Islet of Langerhans (tissue), 1 donor: ENCODE measurements at regions not wholly inside any gene's neighbourhood (a gene's known extent, or its start where the extent isn't known, plus 50 kb on each side); places are given as distances from the start of the nearest gene placed in this dataset.
"Not testable (repeated sequence)": the region's sequence is repeated elsewhere in the genome, so short reads cannot be mapped to it uniquely, and the experiment has no call there.

Experiments used
- FAIRE-seq: peaks from one replicate; lab custom pipeline; 2011; peaks lifted over from hg19 to GRCh38; lab: Jason Lieb, UNC

DNA sequence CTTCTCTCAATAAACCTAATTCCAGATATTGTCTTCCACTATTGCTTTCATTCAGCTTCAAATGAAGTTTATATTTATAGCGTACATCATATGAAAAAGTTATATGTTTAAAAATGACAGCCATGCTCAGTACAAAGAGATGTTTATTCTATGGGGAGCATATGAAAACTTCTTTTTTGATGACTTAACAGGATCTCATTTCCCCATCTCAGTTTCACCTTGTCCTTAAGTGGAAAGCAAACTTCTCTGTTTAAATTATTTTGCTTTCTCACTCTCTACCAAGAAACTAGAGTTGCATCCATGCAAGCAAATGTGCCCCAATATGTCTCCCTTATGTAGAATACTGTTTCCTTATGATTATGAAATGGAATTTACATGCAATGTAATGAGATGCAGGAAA is 799.5 kb upstream of the RGS18 start:
- FAIRE-seq, result no peak

- FAIRE-seq, result no peak
Observed at GRCh38 chr1:191366686-191367085, 791.6 kb upstream of the RGS18 start.

GRCh38 chr1:191368891-191369654 is 789.2 kb upstream of the RGS18 start:
- FAIRE-seq, result no peak

DNA sequence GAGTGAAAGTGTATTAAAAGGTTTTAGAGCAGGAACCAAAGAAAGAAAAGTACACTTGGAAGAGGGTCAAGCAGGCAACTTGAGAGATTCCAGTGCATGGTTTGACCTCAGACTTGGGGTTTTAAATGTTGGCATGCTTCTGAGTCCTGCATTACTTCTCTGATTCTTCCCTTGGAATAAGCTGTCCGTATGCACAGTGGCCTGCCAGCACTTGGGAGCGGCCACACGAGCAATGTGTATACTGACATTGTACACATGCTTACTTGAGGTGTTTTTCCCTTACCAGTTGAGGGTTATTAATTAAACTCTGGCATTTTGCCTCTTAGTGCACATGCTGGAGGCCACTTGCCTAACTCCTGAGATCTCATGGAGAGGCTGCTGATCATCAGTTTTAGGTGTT is 786.6 kb upstream of the RGS18 start:
- FAIRE-seq, result no peak

DNA sequence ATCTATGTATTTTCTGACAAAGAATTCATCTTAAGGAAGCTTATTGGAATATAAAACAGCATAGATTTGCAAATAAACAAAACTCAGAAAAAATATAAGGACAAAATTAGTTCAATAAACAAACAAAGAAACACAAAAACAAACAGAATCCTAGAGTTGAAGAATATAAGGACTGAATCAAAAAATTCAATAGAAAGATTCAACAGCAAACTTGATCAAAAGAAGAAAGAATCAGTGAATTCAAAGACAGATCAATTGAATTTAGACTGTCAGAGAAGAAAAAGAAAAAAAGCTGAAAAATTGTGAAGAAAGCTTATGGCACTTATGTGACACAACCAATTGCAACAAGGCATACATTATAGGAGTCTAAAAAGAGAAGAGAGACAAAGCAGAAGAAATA is 770.0 kb upstream of the RGS18 start:
- FAIRE-seq, result no peak

DNA sequence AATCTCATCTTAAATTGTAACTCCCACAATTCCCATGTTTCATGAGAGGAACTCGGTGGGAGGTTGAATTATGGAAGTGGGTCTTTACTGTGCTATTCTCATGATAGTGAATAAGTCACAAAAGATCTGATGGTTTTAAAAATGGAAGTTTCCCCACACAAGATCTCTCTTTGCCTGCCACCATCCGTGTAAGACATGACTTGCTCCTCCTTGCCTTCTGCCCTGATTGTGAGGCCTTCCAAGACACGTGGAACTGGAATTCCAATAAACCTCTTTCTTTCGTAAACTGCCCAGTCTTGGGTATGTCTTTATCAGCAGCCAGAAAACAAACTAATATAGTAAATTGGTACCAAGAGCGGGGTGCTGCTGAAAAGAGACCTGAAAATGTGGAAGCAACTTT is 761.6 kb upstream of the RGS18 start:
- FAIRE-seq, result no peak

DNA sequence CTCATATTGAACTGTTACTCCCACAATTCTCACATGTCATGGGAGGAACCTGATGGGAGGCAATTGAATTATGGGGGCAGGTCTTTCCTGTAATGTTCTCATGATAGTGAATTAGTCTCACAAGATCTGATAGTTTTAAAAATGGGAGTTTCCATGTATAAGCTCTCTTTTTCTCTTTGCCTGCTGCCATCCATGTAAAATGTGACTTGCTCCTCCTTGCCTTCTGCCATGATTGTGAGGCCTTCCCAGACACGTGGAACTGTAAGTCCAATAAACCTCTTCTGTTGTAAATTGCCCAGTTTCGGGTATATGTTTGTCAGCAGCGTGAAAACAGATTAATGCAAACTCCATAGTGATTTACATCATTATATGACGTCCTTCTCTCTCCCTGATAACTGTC is 759.7 kb upstream of the RGS18 start:
- no peak for FAIRE-seq

GRCh38 chr1:191405417-191405816 is 752.8 kb upstream of the RGS18 start:
- no peak for FAIRE-seq

DNA sequence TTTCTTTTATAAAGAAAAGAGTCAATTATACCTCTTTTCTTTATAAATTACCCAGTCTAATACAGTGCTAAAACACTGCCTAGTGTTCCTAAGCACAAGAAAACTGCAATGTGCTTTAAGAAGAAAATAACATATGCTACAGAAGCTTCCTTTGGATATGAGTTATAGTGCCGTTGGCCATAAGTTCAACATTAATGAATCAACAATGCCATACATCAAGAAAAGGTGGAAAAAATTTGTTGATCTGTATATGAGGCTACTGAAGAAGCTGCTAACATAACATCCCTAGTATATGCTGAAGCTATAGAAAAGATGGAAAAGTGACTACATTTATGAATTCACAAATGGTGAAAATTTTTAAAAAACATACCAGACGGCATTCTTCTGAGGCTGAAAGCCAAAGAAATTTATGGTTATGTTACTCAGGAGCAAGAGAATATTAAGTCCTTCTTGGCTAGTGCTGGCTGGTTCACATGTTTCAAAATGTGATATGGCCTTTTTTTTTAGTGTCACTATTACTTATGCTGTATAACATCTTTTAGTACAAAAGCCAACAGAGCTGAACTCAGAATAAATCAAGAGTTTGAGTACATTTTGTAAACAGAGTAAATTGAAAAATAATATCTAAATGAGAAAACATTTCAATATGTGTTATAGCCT is 743.2 kb upstream of the RGS18 start:
- FAIRE-seq, result no peak

DNA sequence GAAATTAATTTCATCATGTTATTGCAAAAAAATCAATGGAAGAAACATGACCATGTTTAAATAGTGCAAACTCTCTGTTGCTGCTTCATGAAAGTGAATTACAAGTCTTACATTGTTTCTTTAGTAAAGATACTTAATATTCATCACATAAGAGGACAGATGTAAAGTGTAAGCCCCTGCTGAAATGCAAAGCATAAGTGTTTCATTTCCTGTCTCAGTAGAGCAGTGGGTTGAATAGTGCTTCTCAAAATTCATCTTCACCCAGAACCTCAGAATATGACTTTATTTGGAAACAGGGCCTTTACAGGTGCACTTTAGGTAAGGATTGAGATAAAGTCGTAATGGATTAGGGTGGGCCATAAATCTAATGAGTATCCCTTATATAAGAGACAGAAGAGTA is 738.4 kb upstream of the RGS18 start:
- no peak for FAIRE-seq

- FAIRE-seq, result no peak
Observed at GRCh38 chr1:191427593-191427992, 730.7 kb upstream of the RGS18 start.

- FAIRE-seq, result no peak
Observed at GRCh38 chr1:191432817-191433216, 725.4 kb upstream of the RGS18 start.

DNA sequence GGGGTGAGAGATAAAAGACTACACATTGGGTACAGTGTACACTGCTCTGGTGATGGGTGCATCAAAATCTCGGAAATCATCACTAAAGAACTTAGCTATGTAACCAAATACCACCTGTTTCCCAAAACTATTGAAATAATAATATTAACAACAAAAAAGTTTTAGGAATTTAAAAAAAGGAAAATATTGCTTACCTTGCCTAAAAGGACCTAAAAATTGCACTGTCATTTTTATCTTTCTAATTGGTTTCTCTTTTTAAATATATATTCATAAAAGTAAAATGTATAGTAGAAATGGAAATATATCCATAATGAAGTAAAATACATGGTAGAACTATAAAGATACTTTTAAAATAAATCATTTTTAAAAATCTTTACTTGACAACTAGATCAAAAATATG is 719.3 kb upstream of the RGS18 start:
- FAIRE-seq, result no peak

GRCh38 chr1:191448279-191448678 is 710.0 kb upstream of the RGS18 start:
- not testable (repeated sequence) for FAIRE-seq

- FAIRE-seq, result no peak
Observed at GRCh38 chr1:191452586-191452985, 705.7 kb upstream of the RGS18 start.

DNA sequence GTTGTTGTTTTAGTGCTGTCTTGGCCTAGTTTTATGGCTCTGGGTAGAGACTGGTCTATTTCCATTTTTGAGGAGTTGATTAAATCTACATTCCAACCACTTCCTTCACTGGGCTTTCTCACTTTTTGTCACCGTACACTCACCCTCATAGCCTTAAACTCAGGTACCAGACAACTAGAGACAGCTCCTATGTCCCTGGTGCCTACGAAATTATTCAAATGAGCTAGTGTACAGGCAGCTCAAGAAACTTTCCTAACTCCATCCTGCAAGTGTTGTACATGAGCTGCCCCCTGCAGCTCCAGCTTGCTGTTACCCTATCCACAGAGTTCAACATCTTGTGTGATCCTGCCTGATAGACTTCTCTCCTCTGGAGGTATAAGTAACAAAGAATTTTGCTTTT is 704.8 kb upstream of the RGS18 start:
- no peak for FAIRE-seq

- no peak for FAIRE-seq
Observed at GRCh38 chr1:191457889-191458288, 700.4 kb upstream of the RGS18 start.

GRCh38 chr1:191460234-191460633 is 698.0 kb upstream of the RGS18 start:
- FAIRE-seq, result no peak

DNA sequence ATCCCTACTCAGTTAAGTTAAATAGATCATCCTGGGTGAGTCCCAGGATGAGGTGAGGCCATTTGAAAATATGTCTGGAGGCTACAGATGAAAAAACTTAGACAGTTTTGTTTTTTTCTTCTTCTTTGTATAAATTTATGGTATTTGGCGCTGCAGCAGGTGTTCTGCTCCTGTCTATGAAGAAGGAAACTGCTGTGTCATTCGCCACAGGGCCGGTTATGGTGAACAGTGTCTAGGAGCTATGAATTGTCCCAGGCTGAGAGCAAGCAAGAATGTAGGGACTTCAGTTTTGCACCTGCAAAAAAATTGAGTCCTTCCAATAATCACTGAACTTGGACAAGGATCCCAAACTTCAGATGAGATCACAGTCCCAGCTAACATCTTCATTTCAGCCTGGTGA is 674.3 kb upstream of the RGS18 start:
- no peak for FAIRE-seq

GRCh38 chr1:191490303-191490702 is 668.0 kb upstream of the RGS18 start:
- no peak for FAIRE-seq

DNA sequence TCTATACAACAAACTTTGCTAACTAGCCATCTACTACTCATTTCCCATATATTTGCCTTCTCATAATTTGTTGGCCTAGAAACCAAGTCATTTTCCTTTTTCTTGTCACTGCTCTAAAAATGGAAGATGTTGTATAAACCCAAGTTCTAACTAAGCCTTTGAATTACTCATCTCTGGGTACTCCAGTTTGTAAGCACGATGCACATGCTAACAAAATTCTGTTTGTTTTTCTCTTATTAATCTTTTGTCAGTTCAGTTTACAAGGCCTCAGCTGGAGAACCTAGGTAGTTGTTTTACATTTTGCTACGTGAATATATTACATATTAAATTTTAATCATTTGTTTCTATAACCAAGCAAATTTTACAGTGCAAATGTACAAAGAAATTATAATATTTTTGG is 663.2 kb upstream of the RGS18 start:
- no peak for FAIRE-seq

GRCh38 chr1:191498318-191498717 is 659.9 kb upstream of the RGS18 start:
- FAIRE-seq, result no peak

DNA sequence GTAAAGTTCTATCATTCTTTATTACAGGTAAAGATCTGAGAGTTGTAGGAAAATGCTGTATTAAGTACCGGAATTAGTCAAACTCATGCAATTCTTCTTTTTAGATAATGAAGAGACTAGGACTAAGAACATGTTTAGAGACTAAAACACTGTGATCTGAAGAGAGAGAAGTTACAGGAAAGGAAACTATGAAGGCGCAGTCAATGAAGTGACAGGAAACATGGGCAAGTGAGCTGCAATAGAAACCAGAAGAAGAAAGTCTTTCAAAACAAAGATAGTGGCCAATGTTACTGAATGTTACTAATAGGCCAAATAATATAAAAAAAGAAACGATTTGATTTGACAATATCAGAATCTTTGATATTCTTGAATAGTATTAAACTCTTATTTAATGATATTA is 659.4 kb upstream of the RGS18 start:
- FAIRE-seq, result no peak

DNA sequence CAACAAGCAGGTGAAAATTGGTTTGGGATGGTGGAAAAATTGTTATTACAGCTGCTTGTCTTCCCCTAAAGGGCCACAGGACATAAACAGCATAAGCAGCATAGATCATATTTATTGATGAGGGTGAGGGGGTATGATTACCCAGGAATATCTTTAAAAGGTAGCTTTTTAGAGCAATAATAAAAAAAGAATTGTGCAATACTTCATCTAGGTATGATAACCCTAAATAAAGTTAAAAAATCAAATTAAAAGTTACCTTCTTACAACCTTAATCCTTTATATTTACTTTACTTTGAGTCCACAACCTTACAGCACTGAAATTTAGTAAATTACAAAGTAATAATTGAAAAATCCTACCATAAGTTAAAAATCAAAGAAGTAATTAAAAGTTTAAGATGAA is 653.3 kb upstream of the RGS18 start:
- no peak for FAIRE-seq
